ENCODE measurements at regions not wholly inside any gene's neighbourhood (a gene's known extent, or its start where the extent isn't known, plus 50 kb on each side); places are given as distances from the start of the nearest gene placed in this dataset.

GRCh38 chr17:63140255-63140654, 174.2 kb downstream of the TANC2 start (continued):
- no peak for TF ChIP-seq AFF4 (CRISPR knock-in tag; IDR thresholded peaks at IDR 0.05; ENCODE audit: borderline replicate concordance)
- no peak for TF ChIP-seq TP53 (CRISPR knock-in tag; IDR thresholded peaks at IDR 0.05)
- no peak for TF ChIP-seq ZNF532 (CRISPR knock-in tag; IDR thresholded peaks at IDR 0.05; ENCODE audit: borderline replicate concordance)
- no peak for TF ChIP-seq NR3C1 (CRISPR knock-in tag; conservative IDR thresholded peaks at IDR 0.05; ENCODE audit: low read depth)
- TF ChIP-seq GTF2I (CRISPR knock-in tag; conservative IDR thresholded peaks at IDR 0.05): no peak
- TF ChIP-seq USF1 (CRISPR knock-in tag; IDR thresholded peaks at IDR 0.05): no peak
- no peak for TF ChIP-seq ATF1 (CRISPR knock-in tag; IDR thresholded peaks at IDR 0.05)
- no peak for TF ChIP-seq FOXP1 (CRISPR knock-in tag; IDR thresholded peaks at IDR 0.05; ENCODE audit: borderline replicate concordance)
- no peak for TF ChIP-seq CREB1 (CRISPR knock-in tag; IDR thresholded peaks at IDR 0.05)
- no peak for TF ChIP-seq ESRRA (CRISPR knock-in tag; IDR thresholded peaks at IDR 0.05; ENCODE audit: borderline replicate concordance)
- no peak for TF ChIP-seq PREB (CRISPR knock-in tag; IDR thresholded peaks at IDR 0.05; ENCODE audit: borderline replicate concordance)

- no peak overlapping the region for H3K4me3 Mint-ChIP-seq
- TF ChIP-seq JUN (CRISPR knock-in tag; IDR thresholded peaks at IDR 0.05) (no peak), ATF6 (CRISPR knock-in tag; IDR thresholded peaks at IDR 0.05) (no peak), ZNF532 (CRISPR knock-in tag; IDR thresholded peaks at IDR 0.05; ENCODE audit: borderline replicate concordance) (no peak), NR3C1 (CRISPR knock-in tag; conservative IDR thresholded peaks at IDR 0.05; ENCODE audit: low read depth) (no peak), EMX1 (CRISPR knock-in tag; IDR thresholded peaks at IDR 0.05) (no peak), ZNF396 (CRISPR knock-in tag; IDR thresholded peaks at IDR 0.05; ENCODE audit: borderline replicate concordance) (no peak), FOXJ3 (CRISPR knock-in tag; IDR thresholded peaks at IDR 0.05; ENCODE audit: borderline replicate concordance) (no peak), CTCF (IDR thresholded peaks at IDR 0.05) (no peak)
Measured at GRCh38 chr17:63142836-63143235, 176.8 kb downstream of the TANC2 start.

More at GRCh38 chr17:63142836-63143235, 176.8 kb downstream of the TANC2 start:
- POLR2A ChIA-PET: no interaction called here
- Mint-ChIP-seq H3K27me3 (ENCODE audit: low read depth) (no peaks in the 10 kb centered on the region), H3K27ac (no peak overlapping the region), H3K36me3 (no peaks in the 10 kb centered on the region), H3K4me1 (peaks cover 9% of the 10 kb centered on the region), H3K9me3 (no peaks in the 10 kb centered on the region)
- DNase-seq (ENCODE audit: low spot score) (no peak), ATAC-seq (no peak)
- CTCF ChIA-PET: no interaction called here

Data from WTC11 (cell line).